ENCODE measurements at regions not wholly inside any gene's neighbourhood (a gene's known extent, or its start where the extent isn't known, plus 50 kb on each side); places are given as distances from the start of the nearest gene placed in this dataset.

DNA sequence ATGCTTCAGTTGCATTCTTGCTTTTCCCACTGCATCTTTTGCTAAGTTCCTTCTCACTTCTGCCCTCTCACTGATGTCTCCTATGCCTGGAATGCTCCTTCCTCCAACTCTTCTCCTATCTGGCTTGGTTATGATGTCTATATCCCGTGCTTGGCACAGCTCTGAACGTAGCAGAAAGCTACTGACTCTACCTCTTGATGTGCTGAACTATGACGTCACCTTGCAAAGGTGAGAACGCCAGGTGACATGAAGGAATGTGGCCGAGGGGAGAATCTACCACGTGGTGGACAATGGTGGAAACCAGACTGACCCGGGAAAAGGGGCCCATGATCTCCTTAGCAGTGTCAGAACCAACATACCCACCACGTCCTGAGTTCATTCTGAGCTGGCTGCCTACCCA, 209.7 kb downstream of the SH3BP4 start:
- BruUV-seq (replicated peaks), result no TSS peak
- Histone ChIP-seq H3K4me1 (ENCODE audit: control insufficient read depth, insufficient read depth, low read length) (no peaks in the 10 kb centered on the region), H3K27me3 (ENCODE audit: control insufficient read depth, insufficient read depth, low read length) (no peaks in the 10 kb centered on the region), H3K27ac (ENCODE audit: low read length) (no peak overlapping the region), H3K4me3 (ENCODE audit: low read depth in 2 of 2, low read length in 2 of 2) (no peak overlapping the region), H3K36me3 (ENCODE audit: control insufficient read depth, insufficient read depth, low read length) (no peaks in the 10 kb centered on the region), H3K9me3 (ENCODE audit: control insufficient read depth, insufficient read depth, low read depth, low read length) (no peaks in the 10 kb centered on the region)
- DNase-seq (ENCODE audit: low read depth, low spot score) (no peak), ATAC-seq (no peak)
- TF ChIP-seq, protein P1, sequence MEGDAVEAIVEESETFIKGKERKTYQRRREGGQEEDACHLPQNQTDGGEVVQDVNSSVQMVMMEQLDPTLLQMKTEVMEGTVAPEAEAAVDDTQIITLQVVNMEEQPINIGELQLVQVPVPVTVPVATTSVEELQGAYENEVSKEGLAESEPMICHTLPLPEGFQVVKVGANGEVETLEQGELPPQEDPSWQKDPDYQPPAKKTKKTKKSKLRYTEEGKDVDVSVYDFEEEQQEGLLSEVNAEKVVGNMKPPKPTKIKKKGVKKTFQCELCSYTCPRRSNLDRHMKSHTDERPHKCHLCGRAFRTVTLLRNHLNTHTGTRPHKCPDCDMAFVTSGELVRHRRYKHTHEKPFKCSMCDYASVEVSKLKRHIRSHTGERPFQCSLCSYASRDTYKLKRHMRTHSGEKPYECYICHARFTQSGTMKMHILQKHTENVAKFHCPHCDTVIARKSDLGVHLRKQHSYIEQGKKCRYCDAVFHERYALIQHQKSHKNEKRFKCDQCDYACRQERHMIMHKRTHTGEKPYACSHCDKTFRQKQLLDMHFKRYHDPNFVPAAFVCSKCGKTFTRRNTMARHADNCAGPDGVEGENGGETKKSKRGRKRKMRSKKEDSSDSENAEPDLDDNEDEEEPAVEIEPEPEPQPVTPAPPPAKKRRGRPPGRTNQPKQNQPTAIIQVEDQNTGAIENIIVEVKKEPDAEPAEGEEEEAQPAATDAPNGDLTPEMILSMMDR (IDR thresholded peaks at IDR 0.05), result no peak
- no peak for TF ChIP-seq POLR2AphosphoS5 (IDR thresholded peaks at IDR 0.05; ENCODE audit: low read depth, low read length)
- no peak for TF ChIP-seq TCF7L2 (IDR thresholded peaks at IDR 0.05; ENCODE audit: low read depth, low read length)
- no peak for TF ChIP-seq SIN3A (IDR thresholded peaks at IDR 0.05; ENCODE audit: borderline replicate concordance, insufficient read depth, low read depth, low read length)
- TF ChIP-seq, protein P2, sequence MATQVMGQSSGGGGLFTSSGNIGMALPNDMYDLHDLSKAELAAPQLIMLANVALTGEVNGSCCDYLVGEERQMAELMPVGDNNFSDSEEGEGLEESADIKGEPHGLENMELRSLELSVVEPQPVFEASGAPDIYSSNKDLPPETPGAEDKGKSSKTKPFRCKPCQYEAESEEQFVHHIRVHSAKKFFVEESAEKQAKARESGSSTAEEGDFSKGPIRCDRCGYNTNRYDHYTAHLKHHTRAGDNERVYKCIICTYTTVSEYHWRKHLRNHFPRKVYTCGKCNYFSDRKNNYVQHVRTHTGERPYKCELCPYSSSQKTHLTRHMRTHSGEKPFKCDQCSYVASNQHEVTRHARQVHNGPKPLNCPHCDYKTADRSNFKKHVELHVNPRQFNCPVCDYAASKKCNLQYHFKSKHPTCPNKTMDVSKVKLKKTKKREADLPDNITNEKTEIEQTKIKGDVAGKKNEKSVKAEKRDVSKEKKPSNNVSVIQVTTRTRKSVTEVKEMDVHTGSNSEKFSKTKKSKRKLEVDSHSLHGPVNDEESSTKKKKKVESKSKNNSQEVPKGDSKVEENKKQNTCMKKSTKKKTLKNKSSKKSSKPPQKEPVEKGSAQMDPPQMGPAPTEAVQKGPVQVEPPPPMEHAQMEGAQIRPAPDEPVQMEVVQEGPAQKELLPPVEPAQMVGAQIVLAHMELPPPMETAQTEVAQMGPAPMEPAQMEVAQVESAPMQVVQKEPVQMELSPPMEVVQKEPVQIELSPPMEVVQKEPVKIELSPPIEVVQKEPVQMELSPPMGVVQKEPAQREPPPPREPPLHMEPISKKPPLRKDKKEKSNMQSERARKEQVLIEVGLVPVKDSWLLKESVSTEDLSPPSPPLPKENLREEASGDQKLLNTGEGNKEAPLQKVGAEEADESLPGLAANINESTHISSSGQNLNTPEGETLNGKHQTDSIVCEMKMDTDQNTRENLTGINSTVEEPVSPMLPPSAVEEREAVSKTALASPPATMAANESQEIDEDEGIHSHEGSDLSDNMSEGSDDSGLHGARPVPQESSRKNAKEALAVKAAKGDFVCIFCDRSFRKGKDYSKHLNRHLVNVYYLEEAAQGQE (IDR thresholded peaks at IDR 0.05; ENCODE audit: insufficient read depth in 1 of 2, low read depth in 2 of 2, low read length in 1 of 2), result no peak
- POLR2A ChIA-PET, result no interaction called here
- intact Hi-C loops (cut with micrococcal nuclease; ENCODE audit: unreplicated experiment) (no loop called here), in situ Hi-C loops (cut with HindIII; ENCODE audit: low pct_unique_long_range_greater_than_20kb, low sequenced_read_pairs) (no loop called here)
- CTCF ChIA-PET, result no interaction called here

DNA sequence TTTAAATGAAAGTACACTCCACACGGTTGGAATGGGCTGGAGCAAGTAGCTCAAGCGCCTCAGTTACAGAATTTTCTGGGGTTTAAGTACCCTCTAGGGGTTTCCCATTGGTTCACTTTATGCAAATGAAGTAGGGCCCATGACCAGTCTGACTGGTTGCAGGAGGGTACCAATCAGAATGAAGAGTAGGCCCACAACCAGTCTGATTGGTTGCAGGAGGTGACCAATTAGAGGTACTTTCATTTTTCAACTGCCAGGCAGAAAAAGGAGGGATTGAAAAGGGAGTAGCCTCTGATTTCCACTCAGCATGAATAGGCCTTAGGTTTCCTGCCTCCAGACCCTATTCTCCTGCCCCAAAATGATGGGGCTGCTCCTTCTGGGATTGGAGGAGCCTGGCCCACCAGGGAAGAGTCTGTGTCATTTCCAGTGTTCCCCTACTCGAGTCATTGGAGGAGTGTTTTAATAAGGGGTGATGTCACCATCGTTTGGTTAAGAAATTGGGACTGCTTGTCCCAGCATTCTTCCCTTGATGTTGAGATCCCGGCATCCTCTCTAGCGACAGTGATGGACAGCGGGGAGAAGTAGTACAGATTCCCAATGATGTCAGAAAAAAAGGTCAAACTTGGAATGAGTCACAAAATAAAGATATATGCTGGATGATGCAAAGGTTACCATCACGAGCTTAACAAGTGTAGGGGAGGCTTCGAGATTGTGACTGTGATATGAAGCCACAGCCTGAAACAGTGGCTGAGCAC, 210.4 kb downstream of the SH3BP4 start:
- CTCF ChIA-PET, result no interaction called here
- TF ChIP-seq, protein P2 (IDR thresholded peaks at IDR 0.05; ENCODE audit: insufficient read depth in 1 of 2, low read depth in 2 of 2, low read length in 1 of 2), result no peak
- TF ChIP-seq, protein P1 (IDR thresholded peaks at IDR 0.05), result no peak
- TF ChIP-seq SIN3A (IDR thresholded peaks at IDR 0.05; ENCODE audit: borderline replicate concordance, insufficient read depth, low read depth, low read length) (no peak), TCF7L2 (IDR thresholded peaks at IDR 0.05; ENCODE audit: low read depth, low read length) (no peak), POLR2AphosphoS5 (IDR thresholded peaks at IDR 0.05; ENCODE audit: low read depth, low read length) (no peak)
- intact Hi-C loops (cut with micrococcal nuclease; ENCODE audit: unreplicated experiment), result no loop called here
- POLR2A ChIA-PET, result no interaction called here
- no peaks in the 10 kb centered on the region for H3K9me3 ChIP-seq (ENCODE audit: control insufficient read depth, insufficient read depth, low read depth, low read length)
- H3K36me3 ChIP-seq (ENCODE audit: control insufficient read depth, insufficient read depth, low read length), result no peaks in the 10 kb centered on the region
- no peak for DNase-seq (ENCODE audit: low read depth, low spot score)
- no peak overlapping the region for H3K4me3 ChIP-seq (ENCODE audit: low read depth in 2 of 2, low read length in 2 of 2)
- ATAC-seq, result no peak
- in situ Hi-C loops (cut with HindIII; ENCODE audit: low pct_unique_long_range_greater_than_20kb, low sequenced_read_pairs), result no loop called here
- no peaks in the 10 kb centered on the region for H3K27me3 ChIP-seq (ENCODE audit: control insufficient read depth, insufficient read depth, low read length)
- no peak overlapping the region for H3K27ac ChIP-seq (ENCODE audit: low read length)
- H3K4me1 ChIP-seq (ENCODE audit: control insufficient read depth, insufficient read depth, low read length), result no peaks in the 10 kb centered on the region
- no TSS peak for BruUV-seq (replicated peaks)
